ENCODE measurements at regions not wholly inside any gene's neighbourhood (a gene's known extent, or its start where the extent isn't known, plus 50 kb on each side); places are given as distances from the start of the nearest gene placed in this dataset.

DNA sequence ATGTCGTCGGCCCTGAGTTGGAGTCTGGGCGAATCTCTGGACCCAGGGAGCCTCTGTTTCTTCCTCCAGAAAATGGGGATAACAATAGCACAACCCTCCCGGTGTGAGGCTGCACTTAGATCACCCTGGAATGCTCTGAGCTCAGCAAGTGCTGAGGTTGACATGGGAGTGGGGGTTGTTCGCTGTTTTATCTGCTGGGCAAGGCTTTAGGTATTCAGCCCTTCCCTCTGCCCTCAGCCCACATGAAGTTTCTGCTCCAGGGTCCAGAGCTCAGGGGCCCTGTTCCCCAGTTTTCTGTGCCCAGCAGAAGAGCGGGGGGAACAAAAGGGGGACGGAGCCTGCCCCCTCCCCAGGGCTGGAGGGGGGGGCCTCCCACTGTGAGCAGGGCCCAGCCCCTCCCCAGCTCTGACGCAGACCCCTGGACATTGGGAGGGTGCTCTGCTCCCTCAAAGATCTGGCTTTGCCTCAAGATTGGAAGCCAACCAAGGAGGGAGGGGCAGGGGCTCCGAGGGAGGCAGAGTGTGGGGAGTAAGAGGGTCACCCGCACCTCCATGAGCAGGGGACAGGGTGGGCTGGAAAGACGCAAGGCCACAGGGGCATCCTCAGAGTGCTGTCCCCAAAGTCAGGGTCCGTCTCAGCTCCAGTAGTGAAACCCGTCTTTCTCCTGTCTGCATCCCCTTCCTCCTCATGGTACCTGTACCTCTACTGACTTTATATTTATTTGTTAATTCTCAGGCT, 215.6 kb downstream of the C9orf50 start:
- TF ChIP-seq, protein P1, sequence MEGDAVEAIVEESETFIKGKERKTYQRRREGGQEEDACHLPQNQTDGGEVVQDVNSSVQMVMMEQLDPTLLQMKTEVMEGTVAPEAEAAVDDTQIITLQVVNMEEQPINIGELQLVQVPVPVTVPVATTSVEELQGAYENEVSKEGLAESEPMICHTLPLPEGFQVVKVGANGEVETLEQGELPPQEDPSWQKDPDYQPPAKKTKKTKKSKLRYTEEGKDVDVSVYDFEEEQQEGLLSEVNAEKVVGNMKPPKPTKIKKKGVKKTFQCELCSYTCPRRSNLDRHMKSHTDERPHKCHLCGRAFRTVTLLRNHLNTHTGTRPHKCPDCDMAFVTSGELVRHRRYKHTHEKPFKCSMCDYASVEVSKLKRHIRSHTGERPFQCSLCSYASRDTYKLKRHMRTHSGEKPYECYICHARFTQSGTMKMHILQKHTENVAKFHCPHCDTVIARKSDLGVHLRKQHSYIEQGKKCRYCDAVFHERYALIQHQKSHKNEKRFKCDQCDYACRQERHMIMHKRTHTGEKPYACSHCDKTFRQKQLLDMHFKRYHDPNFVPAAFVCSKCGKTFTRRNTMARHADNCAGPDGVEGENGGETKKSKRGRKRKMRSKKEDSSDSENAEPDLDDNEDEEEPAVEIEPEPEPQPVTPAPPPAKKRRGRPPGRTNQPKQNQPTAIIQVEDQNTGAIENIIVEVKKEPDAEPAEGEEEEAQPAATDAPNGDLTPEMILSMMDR (IDR thresholded peaks at IDR 0.05) = no peak
- TF ChIP-seq POLR2AphosphoS5 (IDR thresholded peaks at IDR 0.05) (no peak), POLR2A (IDR thresholded peaks at IDR 0.05) (no peak)
